ENCODE measurements at regions not wholly inside any gene's neighbourhood (a gene's known extent, or its start where the extent isn't known, plus 50 kb on each side); places are given as distances from the start of the nearest gene placed in this dataset.

DNA sequence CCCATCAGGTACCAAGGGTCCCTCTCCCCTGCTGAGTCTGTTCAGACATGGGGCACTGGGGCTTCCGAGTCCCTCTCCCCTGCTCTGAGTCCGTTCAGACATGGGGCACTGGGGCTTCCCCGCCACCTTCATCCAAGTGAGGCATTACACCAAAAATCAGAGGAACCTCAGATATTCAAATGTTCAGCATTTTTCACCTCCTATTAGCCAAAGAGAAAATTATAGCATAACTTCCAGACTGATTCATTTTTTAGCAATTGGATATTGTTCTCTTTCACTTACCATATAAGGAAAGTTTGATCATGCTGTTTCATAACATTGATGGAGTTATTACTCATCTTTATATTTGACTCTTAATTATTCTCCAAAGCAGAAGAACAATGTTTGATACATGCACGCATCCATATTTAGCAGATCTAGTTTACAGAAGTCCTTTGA, 213.9 kb downstream of the MTHFS start:
- ChIA-PET CTCF (no interaction called here), POLR2A (no interaction called here)
- no peak for DNase-seq (ENCODE audit: extremely low spot score)
- TF ChIP-seq CTCF (IDR thresholded peaks at IDR 0.05; ENCODE audit: control extremely low read depth, extremely low read depth, low read depth, missing control alignments): no peak

GRCh38 chr15:79689030-79689429, 207.8 kb downstream of the MTHFS start:
- POLR2A ChIA-PET: no interaction called here
- no peak for TF ChIP-seq CTCF (IDR thresholded peaks at IDR 0.05; ENCODE audit: control extremely low read depth, extremely low read depth, low read depth, missing control alignments)
- no peak for DNase-seq (ENCODE audit: extremely low spot score)
- CTCF ChIA-PET: no interaction called here

DNA sequence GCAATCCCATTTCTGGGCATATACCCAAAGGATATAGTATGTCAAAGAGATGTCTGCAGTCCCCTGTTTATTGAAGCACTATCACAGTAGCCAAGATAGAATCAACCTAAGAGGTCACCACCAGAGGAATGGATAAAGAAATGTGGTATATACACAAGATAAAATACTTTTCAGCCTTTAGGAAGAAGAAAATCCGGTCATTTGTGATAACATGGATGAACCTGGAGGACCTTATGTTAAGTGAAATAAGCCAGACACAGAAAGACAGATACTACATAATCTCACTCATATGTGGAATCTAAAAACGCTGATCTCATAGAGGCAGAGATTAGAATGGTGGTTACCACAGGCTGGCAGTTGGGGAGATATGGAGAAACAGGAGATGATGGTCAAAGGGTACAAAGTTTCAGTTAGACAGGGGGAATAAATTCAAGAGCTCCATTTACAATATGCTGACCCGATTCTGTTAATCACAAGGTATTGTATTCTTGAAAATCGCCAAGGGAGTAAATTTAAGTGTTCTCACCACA, 195.8 kb downstream of the MTHFS start:
- ChIA-PET POLR2A (no interaction called here), CTCF (no interaction called here)
- DNase-seq (ENCODE audit: extremely low spot score): no peak
- TF ChIP-seq CTCF (IDR thresholded peaks at IDR 0.05; ENCODE audit: control extremely low read depth, extremely low read depth, low read depth, missing control alignments): no peak

DNA sequence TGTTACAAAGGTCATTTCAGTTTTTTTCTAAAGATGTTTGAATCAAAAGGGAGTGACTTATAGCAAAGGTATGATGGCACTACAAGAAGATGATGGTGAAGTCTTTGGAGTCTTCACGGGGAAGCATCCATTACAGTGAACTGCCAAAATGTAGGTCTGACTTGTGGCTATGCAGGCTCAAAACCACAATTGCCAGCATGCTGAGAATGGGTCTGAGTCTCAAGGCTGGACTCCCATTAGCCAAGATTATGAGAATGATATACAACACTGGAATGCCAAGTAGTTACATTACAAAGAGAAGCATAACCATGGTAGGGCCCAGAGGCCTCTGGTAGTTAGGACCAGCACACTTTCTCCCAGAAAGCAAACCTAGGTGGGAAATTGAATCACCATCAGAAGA, 194.2 kb downstream of the MTHFS start:
- ChIA-PET CTCF (no interaction called here), POLR2A (no interaction called here)
- DNase-seq (ENCODE audit: extremely low spot score): no peak
- TF ChIP-seq CTCF (IDR thresholded peaks at IDR 0.05; ENCODE audit: control extremely low read depth, extremely low read depth, low read depth, missing control alignments): no peak

- ChIA-PET CTCF (no interaction called here), POLR2A (no interaction called here)
- TF ChIP-seq CTCF (IDR thresholded peaks at IDR 0.05; ENCODE audit: control extremely low read depth, extremely low read depth, low read depth, missing control alignments): no peak
- DNase-seq (ENCODE audit: extremely low spot score): no peak
Observed at GRCh38 chr15:79721256-79721655, 175.6 kb downstream of the MTHFS start.

- no peak for TF ChIP-seq CTCF (IDR thresholded peaks at IDR 0.05; ENCODE audit: control extremely low read depth, extremely low read depth, low read depth, missing control alignments)
- ChIA-PET POLR2A (no interaction called here), CTCF (no interaction called here)
- DNase-seq (ENCODE audit: extremely low spot score): no peak
Observed at GRCh38 chr15:79724312-79724711, 172.5 kb downstream of the MTHFS start.

- no peak for TF ChIP-seq CTCF (IDR thresholded peaks at IDR 0.05; ENCODE audit: control extremely low read depth, extremely low read depth, low read depth, missing control alignments)
- ChIA-PET CTCF (no interaction called here), POLR2A (no interaction called here)
- no peak for DNase-seq (ENCODE audit: extremely low spot score)
Observed at GRCh38 chr15:79724804-79725203, 172.0 kb downstream of the MTHFS start.
